Kidney (tissue), 13 donors: ENCODE measurements at regions not wholly inside any gene's neighbourhood (a gene's known extent, or its start where the extent isn't known, plus 50 kb on each side); places are given as distances from the start of the nearest gene placed in this dataset.

Experiments used
- DNase-seq, 5 donors: peaks; one replicate each; pipeline ENCODE4 v3.0.0-alpha.2; 2013 to 2020
- FAIRE-seq: peaks from 2 replicates; lab custom pipeline; 2012; peaks lifted over from hg19 to GRCh38; lab: Jason Lieb, UNC
- H3K27ac ChIP-seq, 2 donors: one replicate each; pipeline ENCODE4 v1.7.0; 2013; ENCODE audit warnings: low read depth in 2 of 2, low read length in 2 of 2, inconsistent platforms in 1 of 2
- H3K27me3 ChIP-seq: one replicate; pipeline ENCODE4 v1.7.1; 2013; ENCODE audit warnings: low read length, inconsistent platforms; ENCODE audit not compliant: control insufficient read depth, insufficient read depth
- H3K36me3 ChIP-seq, 3 donors: one replicate each; pipeline versions ENCODE4 v1.7.0 to v1.7.1; 2013; ENCODE audit warnings: low read length in 3 of 3, control low read depth in 1 of 3, inconsistent platforms in 1 of 3; ENCODE audit not compliant: insufficient read depth in 3 of 3, control insufficient read depth in 2 of 3
- H3K4me1 ChIP-seq, 3 donors: one replicate each; pipeline versions ENCODE4 v1.7.0 to v1.7.1; 2013; ENCODE audit warnings: low read length in 3 of 3, inconsistent platforms in 1 of 3, low read depth in 1 of 3; ENCODE audit not compliant: control insufficient read depth in 2 of 3, insufficient read depth in 2 of 3
- H3K4me3 ChIP-seq, 3 donors: one replicate each; pipeline versions ENCODE4 v1.7.0 to v1.8.1; 2013; ENCODE audit warnings: low read length in 3 of 3, control low read depth in 1 of 3, inconsistent platforms in 1 of 3
- H3K9ac ChIP-seq, 3 donors: one replicate each; pipeline versions ENCODE4 v1.7.0 to v1.7.1; 2013; ENCODE audit warnings: low read length in 3 of 3, control low read depth in 1 of 3, inconsistent platforms in 1 of 3
- H3K9me3 ChIP-seq, 3 donors: one replicate each; pipeline versions ENCODE4 v1.7.0 to v1.7.1; 2013; ENCODE audit warnings: low read length in 3 of 3, control low read depth in 1 of 3, inconsistent platforms in 1 of 3; ENCODE audit not compliant: control insufficient read depth in 2 of 3, insufficient read depth in 1 of 3
- intact Hi-C: fragments of 100-400 bp; cut with DNase I; formaldehyde crosslinking; loops from one replicate; pipeline ENCODE4 v1.11.1; 2022
- TF ChIP-seq, protein P1 (sequence below): IDR thresholded peaks from 3 replicates; pipeline ENCODE4 v1.5.1; 2012; ENCODE audit warnings: mild to moderate bottlenecking, moderate library complexity, borderline replicate concordance; ENCODE audit not compliant: insufficient read depth; ENCODE audit errors: extremely low read depth
- donor health status: control.
- donor health status: control.
- donor health status: control.
- donor health status: control.
- donor health status: control.
- donor health status: DM: yes; HTN: yes; CAD: no.
- donor health status: Normal renal cell carcinoma (clear cell type).

DNA sequence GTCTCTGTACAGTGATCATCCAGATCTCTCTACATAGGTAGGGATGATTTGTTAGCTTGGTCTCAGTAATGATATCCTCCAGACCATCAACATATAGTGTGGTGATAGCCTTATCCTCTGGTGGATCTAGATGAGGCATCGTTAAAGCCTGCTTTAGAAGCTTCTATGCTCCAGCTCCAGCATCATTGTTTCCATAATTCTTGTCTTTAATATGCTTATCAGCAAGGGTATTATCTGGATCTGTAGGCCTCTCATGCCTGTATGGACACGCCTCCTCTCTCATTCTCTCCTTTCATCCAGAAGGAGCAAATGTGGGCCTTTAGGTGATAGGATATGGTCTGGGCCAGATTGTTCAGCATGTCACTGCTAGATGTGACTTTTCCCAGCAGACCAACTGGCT is 234.5 kb upstream of the CHST9 start:
- H3K4me3 ChIP-seq, result no peak overlapping the region
- no peaks in the 10 kb centered on the region for H3K36me3 ChIP-seq
- intact Hi-C loops, result no loop called here
- TF ChIP-seq, protein P1, sequence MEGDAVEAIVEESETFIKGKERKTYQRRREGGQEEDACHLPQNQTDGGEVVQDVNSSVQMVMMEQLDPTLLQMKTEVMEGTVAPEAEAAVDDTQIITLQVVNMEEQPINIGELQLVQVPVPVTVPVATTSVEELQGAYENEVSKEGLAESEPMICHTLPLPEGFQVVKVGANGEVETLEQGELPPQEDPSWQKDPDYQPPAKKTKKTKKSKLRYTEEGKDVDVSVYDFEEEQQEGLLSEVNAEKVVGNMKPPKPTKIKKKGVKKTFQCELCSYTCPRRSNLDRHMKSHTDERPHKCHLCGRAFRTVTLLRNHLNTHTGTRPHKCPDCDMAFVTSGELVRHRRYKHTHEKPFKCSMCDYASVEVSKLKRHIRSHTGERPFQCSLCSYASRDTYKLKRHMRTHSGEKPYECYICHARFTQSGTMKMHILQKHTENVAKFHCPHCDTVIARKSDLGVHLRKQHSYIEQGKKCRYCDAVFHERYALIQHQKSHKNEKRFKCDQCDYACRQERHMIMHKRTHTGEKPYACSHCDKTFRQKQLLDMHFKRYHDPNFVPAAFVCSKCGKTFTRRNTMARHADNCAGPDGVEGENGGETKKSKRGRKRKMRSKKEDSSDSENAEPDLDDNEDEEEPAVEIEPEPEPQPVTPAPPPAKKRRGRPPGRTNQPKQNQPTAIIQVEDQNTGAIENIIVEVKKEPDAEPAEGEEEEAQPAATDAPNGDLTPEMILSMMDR, result no peak
- no peaks in the 10 kb centered on the region for H3K9me3 ChIP-seq
- no peak for FAIRE-seq
- no peaks in the 10 kb centered on the region for H3K27me3 ChIP-seq
- H3K27ac ChIP-seq, result no peak overlapping the region
- no peak overlapping the region for H3K9ac ChIP-seq
- no peak for DNase-seq
- H3K4me1 ChIP-seq, result no peaks in the 10 kb centered on the region

DNA sequence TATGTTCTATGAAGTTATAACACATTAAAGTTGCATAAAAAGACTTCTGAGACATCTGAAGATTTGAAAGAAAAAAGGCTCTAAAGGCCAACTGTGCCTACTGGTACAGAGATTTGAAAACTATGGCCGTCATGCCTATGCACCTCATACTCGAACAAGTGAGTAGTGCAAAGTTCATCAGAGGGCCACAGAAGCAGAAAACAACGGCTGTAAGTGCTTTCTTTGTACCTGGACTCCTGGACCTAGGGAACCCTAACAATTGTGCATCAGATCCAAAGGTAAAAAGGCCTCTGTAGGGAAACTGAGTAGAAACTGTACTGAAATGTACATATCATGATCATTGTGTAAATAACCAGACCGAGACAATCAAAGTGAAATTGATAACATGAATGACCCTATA is 230.4 kb upstream of the CHST9 start:
- TF ChIP-seq, protein P1, result no peak
- peaks cover 0 to 3% (median 0%) of the 10 kb centered on the region in 3 donors for H3K4me1 ChIP-seq
- H3K9me3 ChIP-seq, result no peaks in the 10 kb centered on the region
- intact Hi-C loops, result no loop called here
- H3K4me3 ChIP-seq, result no peak overlapping the region
- no peaks in the 10 kb centered on the region for H3K36me3 ChIP-seq
- DNase-seq (peak in 2 of 5 donors; percentile 22 to 27), FAIRE-seq (no peak)
- H3K27me3 ChIP-seq, result no peaks in the 10 kb centered on the region
- H3K9ac ChIP-seq, result no peak overlapping the region
- no peak overlapping the region for H3K27ac ChIP-seq

DNA sequence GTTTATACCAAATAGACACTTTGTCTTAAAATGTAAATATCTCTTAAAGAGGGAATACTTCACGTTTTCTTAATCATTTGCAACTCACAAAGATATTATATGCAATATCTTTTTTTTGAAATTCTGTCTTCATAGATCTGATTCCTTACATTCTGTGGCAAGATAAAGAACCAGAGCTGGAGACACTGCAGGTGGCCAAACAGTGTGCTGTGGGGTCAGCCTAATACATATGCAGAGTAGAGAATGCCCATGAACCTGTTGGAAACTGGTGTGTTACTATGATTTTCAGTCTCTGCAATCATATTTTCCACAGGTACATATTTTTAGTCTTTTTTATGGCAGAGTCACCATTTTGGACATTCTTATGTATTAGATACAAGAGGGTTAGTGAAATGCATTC is 229.6 kb upstream of the CHST9 start:
- H3K9ac ChIP-seq, result no peak overlapping the region
- H3K27ac ChIP-seq, result no peak overlapping the region
- H3K4me1 ChIP-seq, result peaks cover 0 to 3% (median 0%) of the 10 kb centered on the region in 3 donors
- no peaks in the 10 kb centered on the region for H3K36me3 ChIP-seq
- no peak for FAIRE-seq
- no peaks in the 10 kb centered on the region for H3K27me3 ChIP-seq
- no peaks in the 10 kb centered on the region for H3K9me3 ChIP-seq
- TF ChIP-seq, protein P1, result no peak
- no peak overlapping the region for H3K4me3 ChIP-seq
- no peak for DNase-seq
- intact Hi-C loops, result no loop called here
